Stimulated activated naive B cell treated with anti-CD40 and anti-IgM and Interleukin-4, amounts not matched to agents 10 μg/mL and 1 μg/mL and 100 μg/mL, for 72 hours (primary cell): ENCODE measurements at regions not wholly inside any gene's neighbourhood (a gene's known extent, or its start where the extent isn't known, plus 50 kb on each side); places are given as distances from the start of the nearest gene placed in this dataset.
"Not testable (repeated sequence)": the region's sequence is repeated elsewhere in the genome, so short reads cannot be mapped to it uniquely, and the experiment has no call there.

ENCODE experiments used
- ATAC-seq, 2 donors: fragments of 150-1000 bp; cut with Tn5 transposase; replicated peaks; 2 replicates each; pipeline ENCODE4 v1.10.0; 2021; ENCODE audit warnings: moderate library complexity in 1 of 2
- DNase-seq: peaks from one replicate; pipeline ENCODE4 v3.0.0; 2021
- H3K27ac Mint-ChIP-seq: one replicate; pipeline ENCODE4 v1.8.0; 2022; ENCODE audit warnings: mild to moderate bottlenecking, mixed read lengths
- H3K27me3 Mint-ChIP-seq, 2 donors: one replicate each; pipeline ENCODE4 v1.8.0; 2022; ENCODE audit warnings: mixed read lengths in 2 of 2
- H3K36me3 Mint-ChIP-seq, 2 donors: one replicate each; pipeline ENCODE4 v1.8.0; 2022; ENCODE audit warnings: mixed read lengths in 2 of 2, mild to moderate bottlenecking in 1 of 2
- H3K4me1 Mint-ChIP-seq, 2 donors: one replicate each; pipeline ENCODE4 v1.8.0; 2022; ENCODE audit warnings: mixed read lengths in 2 of 2, mild to moderate bottlenecking in 1 of 2
- H3K4me3 Mint-ChIP-seq, 2 donors: one replicate each; pipeline ENCODE4 v1.8.0; 2022; ENCODE audit warnings: mild to moderate bottlenecking in 2 of 2, mixed read lengths in 2 of 2, moderate library complexity in 1 of 2
- H3K9me3 Mint-ChIP-seq, 2 donors: one replicate each; pipeline ENCODE4 v1.8.0; 2022; ENCODE audit warnings: mixed read lengths in 2 of 2, mild to moderate bottlenecking in 1 of 2

- peaks cover 6 to 20% of the 10 kb centered on the region in 2 donors for H3K36me3 Mint-ChIP-seq
- ATAC-seq (no peak), DNase-seq (no peak)
- H3K27ac Mint-ChIP-seq: no peak overlapping the region
- peaks cover 4 to 9% of the 10 kb centered on the region in 2 donors for H3K4me1 Mint-ChIP-seq
- no peaks in the 10 kb centered on the region for H3K27me3 Mint-ChIP-seq
- no peak overlapping the region for H3K4me3 Mint-ChIP-seq
- H3K9me3 Mint-ChIP-seq: peaks cover 20 to 23% of the 10 kb centered on the region in 2 donors
These were observed 112.9 kb upstream of the ZEB2 start for GRCh38 chr2:144632809-144633208.

GRCh38 chr2:144631636-144632035 is 111.7 kb upstream of the ZEB2 start:
- Mint-ChIP-seq H3K27ac (no peak overlapping the region), H3K36me3 (peaks cover 6 to 13% of the 10 kb centered on the region in 2 donors), H3K4me3 (no peak overlapping the region), H3K4me1 (peaks cover 4 to 9% of the 10 kb centered on the region in 2 donors), H3K9me3 (peaks cover 14 to 16% of the 10 kb centered on the region in 2 donors), H3K27me3 (peaks cover 0 to 8% of the 10 kb centered on the region in 2 donors)
- DNase-seq: no peak
- ATAC-seq: no peak

DNA sequence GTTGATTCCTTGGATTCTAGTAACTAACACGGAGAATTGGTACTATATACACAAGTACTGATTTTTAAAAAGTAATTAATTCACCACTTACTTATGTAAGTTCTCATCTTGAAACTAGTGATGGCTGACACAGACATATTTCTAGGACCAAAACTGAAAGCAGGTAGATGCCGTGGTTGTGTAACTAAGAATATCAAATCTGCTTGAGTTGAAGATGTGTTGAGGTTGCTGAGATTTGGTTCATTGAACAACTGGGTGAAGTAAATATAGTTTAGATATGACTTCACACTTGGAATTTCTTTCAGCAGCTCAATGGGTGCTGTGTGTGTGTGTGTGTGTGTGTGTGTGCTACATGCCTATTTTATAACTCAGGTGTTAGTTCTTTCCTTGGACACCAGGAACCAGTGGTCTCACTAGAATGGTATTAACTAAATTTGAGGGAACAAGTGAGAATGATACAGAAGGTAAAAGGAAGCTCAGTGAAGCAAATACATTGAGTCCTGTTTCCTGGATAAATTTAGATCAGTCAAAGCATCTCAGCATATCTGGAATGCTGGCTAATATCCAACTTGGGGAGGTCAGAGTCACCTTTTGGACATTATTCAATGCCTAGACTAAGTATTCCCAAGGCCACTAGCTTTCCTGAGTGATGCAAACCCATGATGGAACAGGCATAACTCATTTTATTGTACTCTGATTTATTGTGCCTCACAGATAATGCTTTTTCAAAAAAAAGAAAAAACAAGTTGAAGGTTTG is 110.7 kb upstream of the ZEB2 start:
- DNase-seq: peak; percentile 2
- peaks cover 0 to 8% of the 10 kb centered on the region in 2 donors for H3K27me3 Mint-ChIP-seq
- H3K27ac Mint-ChIP-seq: peak overlapping the region; percentile 74

DNA sequence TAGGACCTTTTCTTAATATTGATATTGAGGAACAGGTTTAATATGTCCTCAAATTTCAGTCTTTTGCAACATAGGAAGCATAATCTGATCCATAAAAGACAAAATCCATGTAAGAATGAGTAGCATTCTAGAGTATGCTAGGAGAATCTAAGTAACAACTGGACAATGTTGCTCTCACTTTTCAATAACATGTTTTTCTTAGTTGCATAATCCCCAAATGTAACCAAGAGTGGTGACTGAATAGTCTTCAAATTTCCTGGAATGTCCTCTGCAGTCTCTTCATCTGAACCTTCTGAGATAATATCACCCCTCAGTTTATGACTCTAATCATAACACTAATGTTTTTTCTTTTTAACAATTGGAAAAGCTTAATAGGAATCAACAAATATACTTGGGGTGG is 110.0 kb upstream of the ZEB2 start:
- Mint-ChIP-seq H3K9me3 (peaks cover 0 to 6% of the 10 kb centered on the region in 2 donors), H3K27me3 (peaks cover 0 to 8% of the 10 kb centered on the region in 2 donors), H3K36me3 (peaks cover 0 to 2% of the 10 kb centered on the region in 2 donors), H3K4me3 (no peak overlapping the region), H3K4me1 (peaks cover 4 to 9% of the 10 kb centered on the region in 2 donors), H3K27ac (no peak overlapping the region)
- ATAC-seq: no peak
- no peak for DNase-seq

More for the DNA sequence above, 110.7 kb upstream of the ZEB2 start:
- Mint-ChIP-seq H3K4me1 (peaks cover 4 to 9% of the 10 kb centered on the region in 2 donors), H3K36me3 (peaks cover 2 to 4% of the 10 kb centered on the region in 2 donors), H3K4me3 (no peak overlapping the region), H3K9me3 (peaks cover 6 to 12% of the 10 kb centered on the region in 2 donors)
- ATAC-seq: peak; percentile 89 to 94

- ATAC-seq: no peak
- Mint-ChIP-seq H3K36me3 (peaks cover 0 to 2% of the 10 kb centered on the region in 2 donors), H3K27ac (no peak overlapping the region), H3K27me3 (peaks cover 0 to 8% of the 10 kb centered on the region in 2 donors), H3K4me1 (peaks cover 4 to 9% of the 10 kb centered on the region in 2 donors), H3K9me3 (peaks cover 0 to 2% of the 10 kb centered on the region in 2 donors), H3K4me3 (no peak overlapping the region)
- no peak for DNase-seq
These were observed 108.6 kb upstream of the ZEB2 start for GRCh38 chr2:144628566-144628965.

DNA sequence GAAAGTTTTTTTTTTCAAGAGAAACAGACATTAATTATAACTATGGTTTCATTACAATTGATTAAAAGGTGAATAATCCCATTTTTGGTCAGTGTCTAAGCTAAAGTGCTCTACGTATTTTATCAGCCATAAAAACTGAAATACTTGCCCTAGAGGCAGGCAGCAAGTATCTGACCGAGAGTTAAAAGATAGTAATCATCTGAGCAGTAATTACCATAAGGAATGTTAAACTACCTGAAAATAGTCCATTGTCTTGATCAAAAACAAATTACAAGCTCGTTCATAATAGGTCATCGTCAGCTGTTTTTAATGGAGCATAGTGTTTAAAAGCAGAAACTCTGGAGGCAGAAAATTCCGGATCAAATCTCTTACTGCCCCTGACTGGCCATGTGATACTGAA is 105.7 kb upstream of the ZEB2 start:
- Mint-ChIP-seq H3K27ac (no peak overlapping the region), H3K4me3 (no peak overlapping the region), H3K27me3 (peaks cover 0 to 8% of the 10 kb centered on the region in 2 donors), H3K36me3 (peaks cover 4 to 12% of the 10 kb centered on the region in 2 donors), H3K9me3 (peaks cover 4 to 8% of the 10 kb centered on the region in 2 donors), H3K4me1 (peaks cover 5 to 12% of the 10 kb centered on the region in 2 donors)
- no peak for DNase-seq
- ATAC-seq: no peak

- no peak overlapping the region for H3K4me3 Mint-ChIP-seq
- no peak overlapping the region for H3K27ac Mint-ChIP-seq
- H3K4me1 Mint-ChIP-seq: peaks cover 4 to 8% of the 10 kb centered on the region in 2 donors
- ATAC-seq (no peak), DNase-seq (no peak)
- peaks cover 4 to 8% of the 10 kb centered on the region in 2 donors for H3K9me3 Mint-ChIP-seq
- peaks cover 4 to 12% of the 10 kb centered on the region in 2 donors for H3K36me3 Mint-ChIP-seq
- H3K27me3 Mint-ChIP-seq: peaks cover 0 to 8% of the 10 kb centered on the region in 2 donors
These were observed 105.3 kb upstream of the ZEB2 start for GRCh38 chr2:144625226-144625625.

DNA sequence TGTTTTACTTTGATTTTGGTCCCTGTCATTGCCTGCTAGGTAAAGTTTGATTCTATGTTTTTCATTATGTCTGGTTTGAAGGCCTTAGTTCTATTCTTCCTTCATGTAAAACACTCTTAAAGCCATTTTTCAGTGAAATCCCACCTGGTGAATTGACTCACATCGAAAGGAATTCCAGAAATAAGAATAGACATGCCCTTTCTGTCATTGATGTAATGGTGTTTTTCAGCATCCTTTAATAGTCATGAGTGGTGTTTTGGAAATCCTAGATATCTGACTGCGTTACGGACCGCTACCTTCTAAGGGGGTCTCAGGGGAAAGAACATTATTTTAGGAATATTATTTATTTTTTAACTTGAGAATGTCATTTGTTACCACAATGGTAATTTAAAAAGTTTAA is 104.5 kb upstream of the ZEB2 start:
- H3K4me3 Mint-ChIP-seq: no peak overlapping the region
- H3K4me1 Mint-ChIP-seq: peaks cover 3 to 5% of the 10 kb centered on the region in 2 donors
- no peak overlapping the region for H3K27ac Mint-ChIP-seq
- no peak for DNase-seq
- H3K27me3 Mint-ChIP-seq: peaks cover 0 to 8% of the 10 kb centered on the region in 2 donors
- peaks cover 4 to 8% of the 10 kb centered on the region in 2 donors for H3K9me3 Mint-ChIP-seq
- H3K36me3 Mint-ChIP-seq: peaks cover 4 to 12% of the 10 kb centered on the region in 2 donors
- ATAC-seq: no peak

- not testable (repeated sequence) for H3K4me3 Mint-ChIP-seq, H3K4me1 Mint-ChIP-seq, H3K27me3 Mint-ChIP-seq, DNase-seq, ATAC-seq, H3K27ac Mint-ChIP-seq
- Mint-ChIP-seq H3K9me3 (peaks cover 4 to 12% of the 10 kb centered on the region in 2 donors), H3K36me3 (peaks cover 4 to 12% of the 10 kb centered on the region in 2 donors)
These were observed 102.5 kb upstream of the ZEB2 start for GRCh38 chr2:144622373-144622772.

- Mint-ChIP-seq H3K4me1 (peaks cover 3 to 5% of the 10 kb centered on the region in 2 donors), H3K4me3 (no peak overlapping the region)
These were observed 101.3 kb upstream of the ZEB2 start for GRCh38 chr2:144621266-144621665.

GRCh38 chr2:144619760-144620159 is 99.8 kb upstream of the ZEB2 start:
- H3K27me3 Mint-ChIP-seq: no peaks in the 10 kb centered on the region
- ATAC-seq (no peak), DNase-seq (no peak)
- no peak overlapping the region for H3K4me3 Mint-ChIP-seq
- H3K4me1 Mint-ChIP-seq: peaks cover 3 to 5% of the 10 kb centered on the region in 2 donors
- H3K9me3 Mint-ChIP-seq: peaks cover 4 to 16% of the 10 kb centered on the region in 2 donors
- no peak overlapping the region for H3K27ac Mint-ChIP-seq
- peaks cover 4 to 12% of the 10 kb centered on the region in 2 donors for H3K36me3 Mint-ChIP-seq

More at GRCh38 chr2:144621266-144621665, 101.3 kb upstream of the ZEB2 start:
- H3K36me3 Mint-ChIP-seq: peaks cover 2 to 12% of the 10 kb centered on the region in 2 donors
- H3K27me3 Mint-ChIP-seq: no peaks in the 10 kb centered on the region
- H3K9me3 Mint-ChIP-seq: peaks cover 4 to 12% of the 10 kb centered on the region in 2 donors
- H3K27ac Mint-ChIP-seq: no peak overlapping the region
- ATAC-seq: no peak
- DNase-seq: no peak

DNA sequence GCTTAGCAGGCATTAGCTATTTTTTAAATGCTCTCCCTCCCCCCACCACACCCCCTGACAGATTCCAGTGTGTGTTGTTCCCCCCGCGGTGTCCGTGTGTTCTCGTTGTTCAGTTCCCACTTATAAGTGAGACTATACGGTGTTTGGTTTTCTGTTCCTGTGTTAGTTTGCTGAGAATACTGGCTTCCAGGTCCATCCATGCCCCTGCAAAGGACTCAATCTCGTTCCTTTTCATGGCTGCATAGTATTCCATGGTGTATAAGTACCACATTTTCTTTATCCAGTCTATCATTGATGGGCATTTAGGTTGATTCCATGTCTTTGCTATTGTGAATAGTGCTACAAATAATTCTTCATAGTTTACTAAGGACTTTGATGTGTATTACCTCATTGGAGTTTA is 97.3 kb upstream of the ZEB2 start:
- ATAC-seq, H3K4me3 Mint-ChIP-seq, DNase-seq, H3K27me3 Mint-ChIP-seq, H3K36me3 Mint-ChIP-seq, H3K4me1 Mint-ChIP-seq, H3K9me3 Mint-ChIP-seq, H3K27ac Mint-ChIP-seq: not testable (repeated sequence)

DNA sequence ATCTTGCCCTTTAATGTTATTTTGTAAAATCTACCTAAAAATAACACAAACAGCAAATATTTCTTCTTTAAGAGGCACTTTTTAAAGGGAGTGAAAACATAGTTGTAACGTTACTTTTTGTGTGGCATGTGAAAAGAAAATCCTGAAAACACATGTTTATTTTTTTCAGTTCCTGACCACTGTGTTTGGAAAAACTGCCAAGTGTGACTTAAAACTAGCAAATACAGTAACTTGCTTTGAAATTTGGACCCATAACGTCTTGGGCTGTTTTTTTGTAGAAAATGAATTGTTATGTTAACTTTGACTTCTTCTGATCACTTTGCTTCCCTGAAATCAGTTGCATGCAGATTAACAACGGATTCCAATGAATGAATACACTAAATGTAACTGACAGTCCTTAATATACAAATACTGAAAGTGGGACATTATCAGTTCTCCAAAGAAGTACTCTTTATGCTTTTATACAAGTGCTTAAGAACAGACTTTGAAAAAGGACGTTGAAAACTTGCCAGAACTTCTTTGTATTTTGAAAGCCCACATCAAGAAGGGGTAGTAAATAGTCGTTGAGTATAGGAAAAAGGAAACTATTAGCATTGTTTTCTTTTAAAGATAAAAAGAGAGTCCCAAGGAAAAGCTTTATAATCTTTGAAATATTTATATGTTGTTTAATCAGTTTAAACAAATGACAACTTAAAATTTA is 96.1 kb upstream of the ZEB2 start:
- DNase-seq (no peak), ATAC-seq (no peak)
- H3K27ac Mint-ChIP-seq: no peak overlapping the region
- H3K9me3 Mint-ChIP-seq: peaks cover 5 to 9% of the 10 kb centered on the region in 2 donors
- H3K4me3 Mint-ChIP-seq: no peak overlapping the region
- no peaks in the 10 kb centered on the region for H3K27me3 Mint-ChIP-seq
- peaks cover 0 to under 1% of the 10 kb centered on the region in 2 donors for H3K4me1 Mint-ChIP-seq
- peaks cover 0 to 3% of the 10 kb centered on the region in 2 donors for H3K36me3 Mint-ChIP-seq

DNA sequence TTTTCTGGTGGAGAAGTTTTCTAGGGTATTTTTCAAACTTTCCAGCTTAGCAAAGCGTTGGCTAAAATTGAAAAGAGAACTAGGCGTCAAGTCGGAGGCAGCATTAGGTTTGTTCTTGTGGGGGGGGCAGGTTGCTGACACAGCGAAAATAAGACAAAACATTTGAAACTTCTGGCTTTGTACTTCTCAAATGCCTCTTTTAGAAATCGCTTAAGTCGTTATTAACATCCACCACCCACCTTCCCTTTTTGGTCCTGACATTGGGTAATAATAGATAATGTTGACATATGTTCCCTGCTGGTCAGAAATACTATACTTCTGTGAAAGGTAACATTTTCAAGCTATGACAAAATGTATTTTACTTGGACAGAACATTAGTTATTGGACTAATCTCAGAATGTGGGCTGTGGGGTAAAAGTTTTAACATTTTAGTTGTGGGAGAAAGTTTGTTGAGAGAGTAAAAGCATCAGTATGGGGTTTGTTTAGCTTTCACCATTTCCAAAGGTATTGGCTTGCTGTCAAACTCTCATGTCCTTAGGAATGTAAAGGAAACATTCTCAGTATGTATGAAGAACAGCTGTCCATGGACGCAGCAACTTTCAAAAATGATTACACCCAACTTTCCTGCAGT is 88.1 kb upstream of the ZEB2 start:
- H3K4me3 Mint-ChIP-seq: peak overlapping the region; percentile 12 to 22
- H3K4me1 Mint-ChIP-seq: peaks cover 16 to 31% of the 10 kb centered on the region in 2 donors

More for the DNA sequence above, 88.1 kb upstream of the ZEB2 start:
- Mint-ChIP-seq H3K27me3 (no peaks in the 10 kb centered on the region), H3K27ac (peak overlapping the region; percentile 84), H3K36me3 (no peaks in the 10 kb centered on the region), H3K9me3 (peaks cover 0 to 1% of the 10 kb centered on the region in 2 donors)
- peak; percentile 66 to 70 for ATAC-seq
- peak; percentile 21 for DNase-seq
